Fibroblast of the aortic adventitia (primary cell): ENCODE measurements at regions not wholly inside any gene's neighbourhood (a gene's known extent, or its start where the extent isn't known, plus 50 kb on each side); places are given as distances from the start of the nearest gene placed in this dataset.

Experiments
- DNase-seq: peaks from one replicate; pipeline ENCODE4 v3.0.0-alpha.2; 2010; ENCODE audit warnings: low read depth
- H3K4me3 ChIP-seq: 2 replicates; pipeline ENCODE4 v1.5.1; 2011; ENCODE audit warnings: low read depth, mild to moderate bottlenecking, control low read depth, low read length, moderate library complexity
- CTCF ChIP-seq: IDR thresholded peaks from 2 replicates; pipeline ENCODE4 v1.5.1; 2011; ENCODE audit warnings: mild to moderate bottlenecking, low read length, control low read depth, inconsistent platforms; ENCODE audit not compliant: insufficient read depth

GRCh38 chr3:72597043-72597442, 251.2 kb downstream of the SHQ1 start:
- H3K4me3 ChIP-seq = no peak overlapping the region
- no peak for TF ChIP-seq CTCF
- no peak for DNase-seq

DNA sequence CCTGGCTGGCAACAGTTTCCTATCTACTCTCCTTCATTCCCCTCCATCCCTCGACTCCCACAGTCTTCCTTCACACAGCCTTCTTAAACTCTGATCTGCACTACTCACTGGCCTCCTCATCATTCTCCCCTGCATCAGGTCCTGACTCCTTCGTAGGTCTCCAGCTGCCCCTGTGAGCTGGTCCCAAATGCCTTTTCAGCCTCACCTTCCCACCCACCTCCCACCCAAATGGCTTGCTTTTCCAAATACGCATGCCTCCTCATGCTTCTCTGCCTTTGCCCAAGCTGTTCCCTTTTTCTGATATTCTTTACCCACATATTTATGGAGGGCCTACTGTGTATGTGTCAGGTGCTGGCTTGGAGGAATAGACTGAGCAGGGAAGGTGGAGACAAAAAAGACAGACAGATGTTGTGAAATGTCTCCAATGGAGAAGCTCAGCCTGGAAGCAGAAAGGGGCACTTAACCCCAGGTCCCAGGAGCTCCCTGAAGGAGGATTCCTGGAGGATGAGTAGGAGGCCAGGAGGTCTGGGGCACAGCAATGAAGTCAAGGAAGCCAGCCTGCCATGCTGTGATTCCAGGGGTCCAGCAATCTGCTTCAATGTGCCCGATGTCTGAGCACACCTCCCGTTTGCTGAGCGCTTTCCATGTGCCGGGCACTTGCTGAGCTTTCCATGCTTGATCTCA, 252.2 kb downstream of the SHQ1 start:
- no peak for DNase-seq
- H3K4me3 ChIP-seq = no peak overlapping the region
- TF ChIP-seq CTCF = no peak

GRCh38 chr3:72595376-72595775, 252.9 kb downstream of the SHQ1 start:
- no peak overlapping the region for H3K4me3 ChIP-seq
- DNase-seq = no peak

GRCh38 chr3:72594615-72595215, 253.5 kb downstream of the SHQ1 start:
- DNase-seq = no peak
- no peak for TF ChIP-seq CTCF
- H3K4me3 ChIP-seq = no peak overlapping the region

More at GRCh38 chr3:72595376-72595775, 252.9 kb downstream of the SHQ1 start:
- TF ChIP-seq CTCF = no peak

DNA sequence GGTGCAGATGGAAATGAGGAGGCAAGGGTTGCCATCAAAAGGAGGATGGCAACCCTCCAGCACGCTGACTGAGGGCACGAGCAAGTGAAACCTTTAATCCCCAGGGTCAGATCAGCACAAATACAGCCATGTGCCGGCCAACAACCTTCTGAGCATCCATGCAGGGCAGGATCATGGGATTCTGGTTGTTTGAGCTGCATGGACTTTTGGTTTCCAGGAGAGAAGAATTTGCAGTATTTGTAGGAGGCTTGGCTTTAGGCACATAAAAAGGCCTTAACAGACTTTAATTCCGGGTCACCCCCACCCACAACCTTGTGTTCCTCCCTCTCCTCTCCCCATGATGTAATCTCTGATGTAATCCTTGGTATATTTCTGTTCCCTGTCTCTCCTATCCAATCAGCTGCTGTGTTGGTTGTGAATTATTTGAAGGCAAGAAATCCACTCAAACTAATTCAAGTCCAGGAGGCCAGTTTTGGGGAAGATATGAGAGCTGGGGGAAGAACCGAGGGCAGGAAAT, 254.3 kb downstream of the SHQ1 start:
- DNase-seq = peak; percentile 38
- no peak overlapping the region for H3K4me3 ChIP-seq
- TF ChIP-seq CTCF = no peak

DNA sequence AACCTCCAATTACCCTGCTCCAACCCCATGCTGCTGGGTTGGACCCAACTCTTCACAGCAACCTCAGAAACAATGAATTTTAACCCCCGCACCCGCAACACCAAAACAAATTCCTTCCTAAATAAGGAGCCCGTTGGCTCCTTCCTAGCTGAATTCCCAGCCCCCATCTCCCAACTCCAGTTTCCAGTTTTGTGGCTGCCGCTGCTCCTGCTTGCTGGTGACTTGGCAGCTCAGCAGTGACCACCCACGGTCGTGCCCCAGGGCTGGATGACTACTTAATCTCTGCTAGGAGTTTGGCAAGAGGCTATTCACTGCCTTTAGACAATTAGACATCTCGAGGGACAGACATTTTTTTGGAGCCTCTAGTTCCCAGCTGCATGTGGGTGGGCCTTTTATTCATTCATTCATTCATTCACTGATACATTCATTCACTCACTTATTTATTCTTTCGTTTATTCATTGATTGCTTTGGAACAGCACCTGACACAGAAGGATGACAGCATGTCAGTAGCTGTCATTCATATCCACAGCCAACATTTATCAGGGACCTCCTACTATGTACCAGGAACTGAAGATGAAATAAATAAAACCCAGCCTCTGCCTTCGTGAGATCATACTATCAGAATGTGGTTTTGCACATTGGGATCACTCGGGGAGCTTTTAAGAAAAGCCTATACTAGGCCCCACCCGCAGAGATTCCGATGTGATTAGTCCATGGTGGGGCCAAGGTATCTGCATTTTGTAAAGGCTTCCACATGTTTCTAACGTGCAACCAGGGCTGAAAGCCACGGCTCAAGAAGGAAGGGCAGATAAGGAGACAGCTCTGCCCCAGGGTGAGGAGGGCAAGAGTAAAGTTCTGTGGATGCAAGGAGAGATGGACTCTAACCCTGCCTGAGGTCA, 256.5 kb downstream of the SHQ1 start:
- TF ChIP-seq CTCF = no peak
- no peak overlapping the region for H3K4me3 ChIP-seq
- peak; percentile 93 for DNase-seq
